Left lobe of liver (tissue), 2 donors: ENCODE measurements at regions not wholly inside any gene's neighbourhood (a gene's known extent, or its start where the extent isn't known, plus 50 kb on each side); places are given as distances from the start of the nearest gene placed in this dataset.
"Not testable (repeated sequence)": the region's sequence is repeated elsewhere in the genome, so short reads cannot be mapped to it uniquely, and the experiment has no call there.

Experiments
- ATAC-seq: fragments of 200-7000 bp; cut with Tn5 transposase; one replicate; pipeline ENCODE4 v1.9.1; 2020; ENCODE audit warnings: mild to moderate bottlenecking, moderate library complexity
- DNase-seq: peaks from one replicate; pipeline ENCODE4 v3.0.0-alpha.2; 2020; ENCODE audit warnings: low spot score
- donor health status: DM: no; HTN: no; CAD: no; lungs with moderate emphysema.
- donor health status: DM: no; HTN: yes; CAD: no.

GRCh38 chr1:38672692-38673091 is 186.9 kb downstream of the RRAGC start:
- ATAC-seq (no peak), DNase-seq (no peak)

GRCh38 chr1:38671221-38671620 is 188.4 kb downstream of the RRAGC start:
- ATAC-seq = no peak

GRCh38 chr1:38670544-38671122 is 188.9 kb downstream of the RRAGC start:
- DNase-seq (no peak), ATAC-seq (no peak)

More at GRCh38 chr1:38671221-38671620, 188.4 kb downstream of the RRAGC start:
- no peak for DNase-seq

- DNase-seq (no peak), ATAC-seq (no peak)
These were observed 191.9 kb downstream of the RRAGC start for GRCh38 chr1:38667626-38668025.

- DNase-seq (no peak), ATAC-seq (no peak)
These were observed 197.4 kb downstream of the RRAGC start for GRCh38 chr1:38662126-38662525.

- no peak for ATAC-seq
- no peak for DNase-seq
These were observed 200.7 kb downstream of the RRAGC start for GRCh38 chr1:38658883-38659282.

- no peak for ATAC-seq
- no peak for DNase-seq
These were observed 201.7 kb downstream of the RRAGC start for GRCh38 chr1:38657873-38658272.

- ATAC-seq (no peak), DNase-seq (no peak)
These were observed 202.2 kb downstream of the RRAGC start for GRCh38 chr1:38657207-38657840.

- no peak for ATAC-seq
- no peak for DNase-seq
These were observed 202.8 kb downstream of the RRAGC start for GRCh38 chr1:38656726-38657125.

- DNase-seq = no peak
- no peak for ATAC-seq
These were observed 207.4 kb downstream of the RRAGC start for GRCh38 chr1:38652217-38652616.

- ATAC-seq (no peak), DNase-seq (no peak)
These were observed 207.9 kb downstream of the RRAGC start for GRCh38 chr1:38651669-38652068.

GRCh38 chr1:38648417-38648816 is 211.2 kb downstream of the RRAGC start:
- DNase-seq (no peak), ATAC-seq (no peak)

- DNase-seq, ATAC-seq: not testable (repeated sequence)
These were observed 212.2 kb downstream of the RRAGC start for GRCh38 chr1:38647341-38647740.

- DNase-seq = no peak
- no peak for ATAC-seq
These were observed 215.5 kb downstream of the RRAGC start for GRCh38 chr1:38644092-38644491.

- DNase-seq (no peak), ATAC-seq (no peak)
These were observed 217.9 kb downstream of the RRAGC start for GRCh38 chr1:38641661-38642060.

- DNase-seq = no peak
- ATAC-seq = no peak
These were observed 219.2 kb downstream of the RRAGC start for GRCh38 chr1:38640371-38640770.

- ATAC-seq = no peak
- no peak for DNase-seq
These were observed 231.3 kb downstream of the RRAGC start for GRCh38 chr1:38628241-38628640.

GRCh38 chr1:38625939-38626338 is 233.6 kb downstream of the RRAGC start:
- ATAC-seq (no peak), DNase-seq (no peak)

GRCh38 chr1:38624336-38625039 is 235.1 kb downstream of the RRAGC start:
- DNase-seq = no peak
- ATAC-seq = no peak

GRCh38 chr1:38623529-38623928 is 236.0 kb downstream of the RRAGC start:
- no peak for ATAC-seq

GRCh38 chr1:38622197-38622596 is 237.4 kb downstream of the RRAGC start:
- ATAC-seq (no peak), DNase-seq (no peak)

More at GRCh38 chr1:38623529-38623928, 236.0 kb downstream of the RRAGC start:
- no peak for DNase-seq

- no peak for ATAC-seq
- no peak for DNase-seq
These were observed 242.7 kb downstream of the RRAGC start for GRCh38 chr1:38616846-38617245.
